Upper lobe of left lung (tissue), 4 donors: ENCODE measurements at regions not wholly inside any gene's neighbourhood (a gene's known extent, or its start where the extent isn't known, plus 50 kb on each side); places are given as distances from the start of the nearest gene placed in this dataset.

Experiments
- CTCF ChIP-seq, 6 experiments: fragments of 450-650 bp in 4 of 6; fragments of 200-600 bp in 2 of 6; sonication (generic) in 2 of 6; IDR thresholded peaks; one replicate each; pipeline ENCODE4 v1.5.1; 2016 to 2019; ENCODE audit warnings: antibody characterized with exemption in 6 of 6
- EP300 ChIP-seq, 4 donors: sonication (generic); formaldehyde crosslinking; IDR thresholded peaks; one replicate each; pipeline ENCODE4 v1.5.1; 2017; ENCODE audit warnings: antibody characterized with exemption in 4 of 4, control low read depth in 2 of 4
- POLR2A ChIP-seq, 4 donors: fragments of 450-650 bp; IDR thresholded peaks; one replicate each; pipeline ENCODE4 v1.5.1; 2016 to 2017; ENCODE audit warnings: antibody characterized with exemption in 4 of 4, mild to moderate bottlenecking in 2 of 4
- POLR2AphosphoS5 ChIP-seq, 2 donors: sonication (generic); formaldehyde crosslinking; IDR thresholded peaks; one replicate each; pipeline ENCODE4 v1.5.1; 2017; ENCODE audit warnings: antibody characterized with exemption in 2 of 2

GRCh38 chrX:139297638-139298037 lies 232.9 kb upstream of the F9 start:
- no peak for TF ChIP-seq CTCF (IDR thresholded peaks at IDR 0.05)
- no peak for TF ChIP-seq POLR2A (IDR thresholded peaks at IDR 0.05)
- TF ChIP-seq POLR2AphosphoS5 (IDR thresholded peaks at IDR 0.05) = no peak
- TF ChIP-seq EP300 (IDR thresholded peaks at IDR 0.05) = no peak
